Neural cell (in vitro differentiated cells): ENCODE measurements at regions not wholly inside any gene's neighbourhood (a gene's known extent, or its start where the extent isn't known, plus 50 kb on each side); places are given as distances from the start of the nearest gene placed in this dataset.

Experiments
- H2AFZ ChIP-seq: fragments of 200-600, 300-800 bp; sonication (generic), shearing (Covaris generic); 2 replicates; pipeline ENCODE4 v1.6.0; 2014; ENCODE audit warnings: low read depth, mild to moderate bottlenecking, antibody characterized with exemption, low read length, moderate library complexity
- H3F3A ChIP-seq: fragments of 200-600 bp; shearing (Covaris generic); 2 replicates; pipeline ENCODE4 v1.6.1; 2016; ENCODE audit warnings: mild to moderate bottlenecking, moderate library complexity, mixed read lengths, antibody characterized with exemption, low read length; ENCODE audit not compliant: insufficient read depth, poor library complexity, severe bottlenecking
- H3K27ac ChIP-seq: fragments of 200-600, 300-800 bp; sonication (generic), shearing (Covaris generic); 2 replicates; pipeline ENCODE4 v1.5.1; 2014; ENCODE audit warnings: mild to moderate bottlenecking, low read length, moderate library complexity
- H3K27me3 ChIP-seq: fragments of 300-800, 200-600 bp; sonication (generic), shearing (Covaris generic); 2 replicates; pipeline ENCODE4 v1.6.0; 2014; ENCODE audit warnings: mild to moderate bottlenecking, low read depth, low read length, moderate library complexity; ENCODE audit not compliant: insufficient read depth
- H3K36me3 ChIP-seq: fragments of 300-800, 200-600 bp; sonication (generic), shearing (Covaris generic); 2 replicates; pipeline ENCODE4 v1.5.1; 2014; ENCODE audit warnings: mild to moderate bottlenecking, antibody characterized with exemption, low read length, moderate library complexity; ENCODE audit not compliant: insufficient read depth
- H3K4me2 ChIP-seq: fragments of 300-800, 200-600 bp; sonication (generic), shearing (Covaris generic); 2 replicates; pipeline ENCODE4 v1.6.0; 2014; ENCODE audit warnings: mild to moderate bottlenecking, low read length
- H3K4me3 ChIP-seq: fragments of 300-800, 200-600 bp; sonication (generic), shearing (Covaris generic); 2 replicates; pipeline ENCODE4 v1.5.1; 2014; ENCODE audit warnings: mild to moderate bottlenecking, low read length, moderate library complexity
- H3K79me2 ChIP-seq: fragments of 200-600 bp; shearing (Covaris generic); replicated peaks from 2 replicates; pipeline ENCODE4 v1.6.0; 2014; ENCODE audit warnings: mild to moderate bottlenecking, low read length, moderate library complexity; ENCODE audit not compliant: insufficient read depth
- H3K9ac ChIP-seq: fragments of 300-800, 200-600 bp; sonication (generic), shearing (Covaris generic); 2 replicates; pipeline ENCODE4 v1.6.1; 2016; ENCODE audit warnings: mild to moderate bottlenecking, low read length, mixed read lengths
- H3K9me2 ChIP-seq: fragments of 200-600 bp; shearing (Covaris generic); 2 replicates; pipeline ENCODE4 v1.6.1; 2016; ENCODE audit warnings: mild to moderate bottlenecking, low read length, mixed read lengths; ENCODE audit not compliant: insufficient read depth
- H3K9me3 ChIP-seq: fragments of 200-600, 300-800 bp; sonication (generic), shearing (Covaris generic); 2 replicates; pipeline ENCODE4 v1.6.1; 2016; ENCODE audit warnings: mild to moderate bottlenecking, mixed run types, low read length, moderate library complexity, mixed read lengths
- H4K20me1 ChIP-seq: fragments of 200-600 bp; shearing (Covaris generic); 2 replicates; pipeline ENCODE4 v1.6.1; 2016; ENCODE audit warnings: mild to moderate bottlenecking, mixed run types; ENCODE audit not compliant: insufficient read depth
- CTCF ChIP-seq: fragments of 450-650 bp; IDR thresholded peaks from 2 replicates; pipeline ENCODE4 v1.5.1; 2014; ENCODE audit warnings: antibody characterized with exemption, mild to moderate bottlenecking, moderate library complexity; ENCODE audit not compliant: poor library complexity, severe bottlenecking
- EP300 ChIP-seq: fragments of 450-650 bp; conservative IDR thresholded peaks from 2 replicates; pipeline ENCODE4 v1.6.1; 2014; ENCODE audit warnings: antibody characterized with exemption, mild to moderate bottlenecking, moderate library complexity; ENCODE audit not compliant: poor library complexity, severe bottlenecking
- EZH2 ChIP-seq: fragments of 200-600, 300-800 bp; shearing (Covaris generic), sonication (generic); IDR thresholded peaks from 2 replicates; pipeline ENCODE4 v1.6.1; 2014; ENCODE audit warnings: antibody characterized with exemption, low read length, borderline replicate concordance, mild to moderate bottlenecking; ENCODE audit not compliant: insufficient read depth, poor library complexity, severe bottlenecking
- MXI1 ChIP-seq: fragments of 450-650 bp; conservative IDR thresholded peaks from 2 replicates; pipeline ENCODE4 v1.6.1; 2014; ENCODE audit warnings: antibody characterized with exemption, mild to moderate bottlenecking; ENCODE audit not compliant: poor library complexity, severe bottlenecking
- POLR2AphosphoS5 ChIP-seq: IDR thresholded peaks from 2 replicates; pipeline ENCODE4 v1.6.1; 2012
- RAD21 ChIP-seq: fragments of 450-650 bp; conservative IDR thresholded peaks from 2 replicates; pipeline ENCODE4 v1.6.1; 2014; ENCODE audit warnings: antibody characterized with exemption, mild to moderate bottlenecking, moderate library complexity
- REST ChIP-seq: IDR thresholded peaks from 2 replicates; pipeline ENCODE4 v1.6.1; 2012; ENCODE audit warnings: borderline replicate concordance
- SMC3 ChIP-seq: fragments of 450-650 bp; conservative IDR thresholded peaks from 2 replicates; pipeline ENCODE4 v1.6.1; 2014; ENCODE audit warnings: antibody characterized with exemption, mild to moderate bottlenecking, moderate library complexity; ENCODE audit not compliant: poor library complexity
- TAF1 ChIP-seq: IDR thresholded peaks from 2 replicates; pipeline ENCODE4 v1.6.1; 2012; ENCODE audit warnings: low read depth

GRCh38 chr3:182238126-182238525 lies 526.4 kb downstream of the SOX2 start:
- H3K79me2 ChIP-seq = no peaks in the 10 kb centered on the region
- H3K9ac ChIP-seq = no peak overlapping the region
- no peak for TF ChIP-seq REST
- TF ChIP-seq EZH2 = no peak
- TF ChIP-seq SMC3 = no peak
- H3K9me2 ChIP-seq = no peaks in the 10 kb centered on the region
- H3K4me3 ChIP-seq = no peak overlapping the region
- H3K9me3 ChIP-seq = no peaks in the 10 kb centered on the region
- no peaks in the 10 kb centered on the region for H3K27me3 ChIP-seq
- H3K36me3 ChIP-seq = no peaks in the 10 kb centered on the region
- peaks cover 8% of the 10 kb centered on the region for H3F3A ChIP-seq
- H4K20me1 ChIP-seq = no peaks in the 10 kb centered on the region
- H3K4me2 ChIP-seq = no peak overlapping the region
- H2AFZ ChIP-seq = no peak overlapping the region
- H3K27ac ChIP-seq = no peak overlapping the region

GRCh38 chr3:182239316-182239715 lies 527.6 kb downstream of the SOX2 start:
- Histone ChIP-seq H2AFZ (no peak overlapping the region), H3K9me2 (no peaks in the 10 kb centered on the region), H3K4me2 (no peak overlapping the region), H3K27ac (no peak overlapping the region), H3K79me2 (no peaks in the 10 kb centered on the region), H3K9ac (no peak overlapping the region), H3K36me3 (no peaks in the 10 kb centered on the region), H3F3A (peaks cover 8% of the 10 kb centered on the region), H4K20me1 (no peaks in the 10 kb centered on the region), H3K9me3 (no peaks in the 10 kb centered on the region), H3K4me3 (no peak overlapping the region), H3K27me3 (no peaks in the 10 kb centered on the region)
- TF ChIP-seq TAF1 (no peak), EP300 (no peak)

- Histone ChIP-seq H3K36me3 (no peaks in the 10 kb centered on the region), H4K20me1 (no peaks in the 10 kb centered on the region), H3K4me2 (no peak overlapping the region), H2AFZ (no peak overlapping the region), H3K9ac (no peak overlapping the region), H3K27ac (no peak overlapping the region), H3K4me3 (no peak overlapping the region), H3K79me2 (no peaks in the 10 kb centered on the region), H3K9me3 (no peaks in the 10 kb centered on the region), H3K9me2 (no peaks in the 10 kb centered on the region), H3F3A (peaks cover 8% of the 10 kb centered on the region), H3K27me3 (no peaks in the 10 kb centered on the region)
- no peak for TF ChIP-seq EP300
- TF ChIP-seq POLR2AphosphoS5 = no peak
- no peak for TF ChIP-seq REST
- TF ChIP-seq RAD21 = no peak
- no peak for TF ChIP-seq CTCF
- TF ChIP-seq EZH2 = no peak
- TF ChIP-seq MXI1 = no peak
- TF ChIP-seq SMC3 = no peak
- no peak for TF ChIP-seq TAF1
These were observed 528.7 kb downstream of the SOX2 start for GRCh38 chr3:182240474-182240873.
